Fibroblast of lung (primary cell): ENCODE measurements at regions not wholly inside any gene's neighbourhood (a gene's known extent, or its start where the extent isn't known, plus 50 kb on each side); places are given as distances from the start of the nearest gene placed in this dataset.

Experiments used
- DNase-seq, 2 donors: peaks; one replicate each; pipeline versions ENCODE4 v3.0.0 to v3.0.0-alpha.2; 2010; ENCODE audit warnings: low read depth in 2 of 2
- H2AFZ ChIP-seq: 2 replicates; pipeline ENCODE4 v1.5.1; 2012; ENCODE audit warnings: low read length, control low read depth, inconsistent platforms
- H3K27ac ChIP-seq: 2 replicates; pipeline ENCODE4 v1.5.1; 2011; ENCODE audit warnings: low read length, control low read depth; ENCODE audit not compliant: insufficient read depth
- H3K27me3 ChIP-seq: 2 replicates; pipeline ENCODE4 v1.5.1; 2011; ENCODE audit warnings: mild to moderate bottlenecking, low read length; ENCODE audit not compliant: control insufficient read depth, insufficient read depth
- H3K36me3 ChIP-seq: 2 replicates; pipeline ENCODE4 v1.5.1; 2011; ENCODE audit warnings: low read length; ENCODE audit not compliant: control insufficient read depth, insufficient read depth
- H3K4me1 ChIP-seq: 2 replicates; pipeline ENCODE4 v1.5.1; 2011; ENCODE audit warnings: low read length; ENCODE audit not compliant: control insufficient read depth, insufficient read depth; ENCODE audit errors: extremely low read depth
- H3K4me2 ChIP-seq: 2 replicates; pipeline ENCODE4 v1.5.1; 2011; ENCODE audit warnings: low read length, control low read depth; ENCODE audit not compliant: insufficient read depth; ENCODE audit errors: extremely low read depth
- H3K4me3 ChIP-seq, 4 experiments: fragments of 200-600 bp in 1 of 4; sonication (generic) in 1 of 4; replicated peaks in 1 of 4; 2 replicates each; pipeline ENCODE4 v1.5.1; 2011 to 2016; ENCODE audit warnings: low read length in 4 of 4, low read depth in 3 of 4, mild to moderate bottlenecking in 3 of 4, control low read depth in 2 of 4, inconsistent platforms in 1 of 4, mixed read lengths in 1 of 4; ENCODE audit not compliant: insufficient read depth in 1 of 4; ENCODE audit errors: control extremely low read depth in 1 of 4
- H3K79me2 ChIP-seq: 2 replicates; pipeline ENCODE4 v1.5.1; 2012; ENCODE audit warnings: mild to moderate bottlenecking, low read length, inconsistent platforms; ENCODE audit not compliant: control insufficient read depth, insufficient read depth
- H3K9ac ChIP-seq: 2 replicates; pipeline ENCODE4 v1.5.1; 2011; ENCODE audit warnings: mild to moderate bottlenecking, low read length, control low read depth; ENCODE audit not compliant: insufficient read depth
- H3K9me3 ChIP-seq: 2 replicates; pipeline ENCODE4 v1.5.1; 2012; ENCODE audit warnings: low read depth, low read length; ENCODE audit not compliant: control insufficient read depth, insufficient read depth
- H4K20me1 ChIP-seq: 2 replicates; pipeline ENCODE4 v1.5.1; 2011; ENCODE audit warnings: low read length; ENCODE audit not compliant: control insufficient read depth, insufficient read depth; ENCODE audit errors: extremely low read depth
- EZH2 ChIP-seq: IDR thresholded peaks from 2 replicates; pipeline ENCODE4 v1.5.1; 2012; ENCODE audit warnings: low read length, control low read depth, mild to moderate bottlenecking; ENCODE audit errors: missing control alignments
- TF ChIP-seq, protein P1 (sequence below), 2 donors: IDR thresholded peaks in 1 of 2; conservative IDR thresholded peaks in 1 of 2; 1 replicate in 1 of 2; 2 replicates in 1 of 2; pipeline ENCODE4 v1.5.1; 2011 to 2012; ENCODE audit warnings: low read length in 2 of 2, control low read depth in 1 of 2, inconsistent platforms in 1 of 2, low read depth in 1 of 2, mild to moderate bottlenecking in 1 of 2

- Histone ChIP-seq H3K9me3 (no peaks in the 10 kb centered on the region), H3K27me3 (no peaks in the 10 kb centered on the region), H3K4me2 (no peak overlapping the region)
Observed at GRCh38 chr4:138047290-138047689, 194.9 kb downstream of the SLC7A11 start.

GRCh38 chr4:138045036-138045435 lies 197.1 kb downstream of the SLC7A11 start:
- TF ChIP-seq, protein P1, sequence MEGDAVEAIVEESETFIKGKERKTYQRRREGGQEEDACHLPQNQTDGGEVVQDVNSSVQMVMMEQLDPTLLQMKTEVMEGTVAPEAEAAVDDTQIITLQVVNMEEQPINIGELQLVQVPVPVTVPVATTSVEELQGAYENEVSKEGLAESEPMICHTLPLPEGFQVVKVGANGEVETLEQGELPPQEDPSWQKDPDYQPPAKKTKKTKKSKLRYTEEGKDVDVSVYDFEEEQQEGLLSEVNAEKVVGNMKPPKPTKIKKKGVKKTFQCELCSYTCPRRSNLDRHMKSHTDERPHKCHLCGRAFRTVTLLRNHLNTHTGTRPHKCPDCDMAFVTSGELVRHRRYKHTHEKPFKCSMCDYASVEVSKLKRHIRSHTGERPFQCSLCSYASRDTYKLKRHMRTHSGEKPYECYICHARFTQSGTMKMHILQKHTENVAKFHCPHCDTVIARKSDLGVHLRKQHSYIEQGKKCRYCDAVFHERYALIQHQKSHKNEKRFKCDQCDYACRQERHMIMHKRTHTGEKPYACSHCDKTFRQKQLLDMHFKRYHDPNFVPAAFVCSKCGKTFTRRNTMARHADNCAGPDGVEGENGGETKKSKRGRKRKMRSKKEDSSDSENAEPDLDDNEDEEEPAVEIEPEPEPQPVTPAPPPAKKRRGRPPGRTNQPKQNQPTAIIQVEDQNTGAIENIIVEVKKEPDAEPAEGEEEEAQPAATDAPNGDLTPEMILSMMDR (conservative IDR thresholded peaks at IDR 0.05 in 1 of 2, IDR thresholded peaks at IDR 0.05 in 1 of 2; ENCODE audit: low read depth in 1 of 2, low read length in 2 of 2): no peak
- no peak for TF ChIP-seq EZH2
- H3K9me3 ChIP-seq: no peaks in the 10 kb centered on the region
- no peaks in the 10 kb centered on the region for H3K27me3 ChIP-seq
- H3K79me2 ChIP-seq: no peaks in the 10 kb centered on the region
- H3K4me3 ChIP-seq: no peak overlapping the region
- no peak overlapping the region for H2AFZ ChIP-seq
- H3K27ac ChIP-seq: no peak overlapping the region
- H3K36me3 ChIP-seq: no peaks in the 10 kb centered on the region
- no peak for DNase-seq
- no peak overlapping the region for H3K9ac ChIP-seq
- H4K20me1 ChIP-seq: no peaks in the 10 kb centered on the region
- H3K4me2 ChIP-seq: no peak overlapping the region
- H3K4me1 ChIP-seq: no peaks in the 10 kb centered on the region

More at GRCh38 chr4:138047290-138047689, 194.9 kb downstream of the SLC7A11 start:
- Histone ChIP-seq H3K4me1 (peaks cover 2% of the 10 kb centered on the region), H3K9ac (no peak overlapping the region), H3K36me3 (no peaks in the 10 kb centered on the region), H3K4me3 (no peak overlapping the region), H3K27ac (no peak overlapping the region), H3K79me2 (no peaks in the 10 kb centered on the region), H4K20me1 (no peaks in the 10 kb centered on the region), H2AFZ (no peak overlapping the region)
- DNase-seq: no peak
- no peak for TF ChIP-seq EZH2
- TF ChIP-seq, protein P1 (conservative IDR thresholded peaks at IDR 0.05 in 1 of 2, IDR thresholded peaks at IDR 0.05 in 1 of 2; ENCODE audit: low read depth in 1 of 2, low read length in 2 of 2): no peak

DNA sequence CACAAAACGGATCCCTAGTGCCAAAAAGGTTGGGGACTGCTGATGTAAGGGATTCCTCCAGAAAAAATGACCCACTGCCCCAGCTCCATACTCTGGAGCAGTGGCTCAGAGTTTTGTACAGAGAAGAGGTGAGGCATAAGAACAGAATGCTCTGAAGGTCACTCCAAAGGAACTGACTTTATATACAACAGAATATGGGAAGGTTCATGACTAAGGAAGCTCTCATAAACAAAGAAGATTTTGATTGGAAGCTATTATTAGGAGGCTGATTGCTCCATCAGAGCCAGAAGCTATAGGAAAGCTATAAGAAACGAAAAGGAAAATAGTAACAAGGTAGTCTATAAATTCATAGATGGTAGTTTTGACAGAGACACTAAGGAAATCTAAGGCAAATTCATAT lies 203.1 kb downstream of the SLC7A11 start:
- TF ChIP-seq, protein P1 (conservative IDR thresholded peaks at IDR 0.05 in 1 of 2, IDR thresholded peaks at IDR 0.05 in 1 of 2; ENCODE audit: low read depth in 1 of 2, low read length in 2 of 2): no peak
- no peak for TF ChIP-seq EZH2
- no peaks in the 10 kb centered on the region for H3K79me2 ChIP-seq
- H3K9me3 ChIP-seq: no peaks in the 10 kb centered on the region
- no peaks in the 10 kb centered on the region for H3K36me3 ChIP-seq
- no peak overlapping the region for H2AFZ ChIP-seq
- no peak overlapping the region for H3K4me2 ChIP-seq
- peak; percentile 45 to 85 for DNase-seq
- H3K27ac ChIP-seq: peak overlapping the region; percentile 34
- no peaks in the 10 kb centered on the region for H3K27me3 ChIP-seq
- no peaks in the 10 kb centered on the region for H4K20me1 ChIP-seq
- H3K9ac ChIP-seq: no peak overlapping the region
- H3K4me1 ChIP-seq: peaks cover 13% of the 10 kb centered on the region
- H3K4me3 ChIP-seq: no peak overlapping the region
